ENCODE measurements at regions not wholly inside any gene's neighbourhood (a gene's known extent, or its start where the extent isn't known, plus 50 kb on each side); places are given as distances from the start of the nearest gene placed in this dataset.

DNA sequence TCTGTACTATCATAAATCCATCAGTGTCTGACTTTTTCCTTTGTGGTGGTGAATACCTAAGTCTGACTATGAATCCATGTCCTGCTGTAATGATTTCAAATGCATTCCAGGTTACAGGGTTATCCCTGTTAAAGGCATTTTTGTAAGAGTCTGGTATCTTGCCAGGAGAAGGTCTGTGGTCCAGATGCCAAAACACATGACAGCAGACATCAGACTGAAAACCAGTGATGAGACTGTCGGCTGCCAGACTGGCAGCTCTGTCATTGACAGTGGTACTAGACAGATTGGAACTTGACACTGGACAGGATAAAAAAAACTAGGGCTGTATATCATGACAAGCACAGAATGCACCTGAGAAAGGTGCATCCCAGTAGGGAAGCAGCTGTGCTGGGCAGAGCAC is 301.8 kb upstream of the FAT3 start:
- TF ChIP-seq, protein P1, sequence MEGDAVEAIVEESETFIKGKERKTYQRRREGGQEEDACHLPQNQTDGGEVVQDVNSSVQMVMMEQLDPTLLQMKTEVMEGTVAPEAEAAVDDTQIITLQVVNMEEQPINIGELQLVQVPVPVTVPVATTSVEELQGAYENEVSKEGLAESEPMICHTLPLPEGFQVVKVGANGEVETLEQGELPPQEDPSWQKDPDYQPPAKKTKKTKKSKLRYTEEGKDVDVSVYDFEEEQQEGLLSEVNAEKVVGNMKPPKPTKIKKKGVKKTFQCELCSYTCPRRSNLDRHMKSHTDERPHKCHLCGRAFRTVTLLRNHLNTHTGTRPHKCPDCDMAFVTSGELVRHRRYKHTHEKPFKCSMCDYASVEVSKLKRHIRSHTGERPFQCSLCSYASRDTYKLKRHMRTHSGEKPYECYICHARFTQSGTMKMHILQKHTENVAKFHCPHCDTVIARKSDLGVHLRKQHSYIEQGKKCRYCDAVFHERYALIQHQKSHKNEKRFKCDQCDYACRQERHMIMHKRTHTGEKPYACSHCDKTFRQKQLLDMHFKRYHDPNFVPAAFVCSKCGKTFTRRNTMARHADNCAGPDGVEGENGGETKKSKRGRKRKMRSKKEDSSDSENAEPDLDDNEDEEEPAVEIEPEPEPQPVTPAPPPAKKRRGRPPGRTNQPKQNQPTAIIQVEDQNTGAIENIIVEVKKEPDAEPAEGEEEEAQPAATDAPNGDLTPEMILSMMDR (conservative IDR thresholded peaks at IDR 0.05; ENCODE audit: low read depth, low read length), result no peak
- TF ChIP-seq EZH2 (IDR thresholded peaks at IDR 0.05; ENCODE audit: low read length, unreplicated experiment) (no peak), EZH2phosphoT487 (IDR thresholded peaks at IDR 0.05; ENCODE audit: borderline replicate concordance, low read length) (no peak)
